ENCODE measurements at regions not wholly inside any gene's neighbourhood (a gene's known extent, or its start where the extent isn't known, plus 50 kb on each side); places are given as distances from the start of the nearest gene placed in this dataset.

- H3K27ac ChIP-seq = no peak overlapping the region
- TF ChIP-seq CTCF (conservative IDR thresholded peaks at IDR 0.05) (no peak), ZFX (IDR thresholded peaks at IDR 0.05) (no peak)
These were observed 365.1 kb upstream of the NUDT12 start for GRCh38 chr5:103927739-103928138.

DNA sequence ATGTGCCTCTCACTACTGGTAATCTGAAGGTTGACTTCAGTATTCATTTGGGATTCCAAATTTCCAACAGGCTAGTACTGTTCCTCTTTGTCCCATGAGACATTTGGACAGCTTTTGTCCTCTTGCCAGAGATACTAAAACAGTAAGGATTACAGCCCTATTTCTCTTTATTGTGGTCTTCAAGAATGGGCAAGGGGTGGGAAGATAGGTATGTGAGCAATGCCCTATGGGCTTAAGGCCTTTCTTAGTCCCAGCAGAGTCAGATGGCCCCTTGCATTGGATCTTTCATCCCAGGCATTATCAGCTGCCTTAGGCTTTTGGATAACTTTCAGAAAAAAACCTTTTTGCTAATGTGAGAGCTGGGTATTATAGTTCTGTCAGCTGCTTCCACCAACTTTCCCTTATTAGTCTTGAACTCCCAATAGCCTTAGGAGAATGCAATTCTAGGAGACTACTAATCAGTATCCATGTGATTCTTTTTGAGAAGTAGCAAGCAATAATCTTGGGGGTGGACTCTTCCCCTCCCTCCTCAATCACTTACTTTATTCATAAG is 361.1 kb upstream of the NUDT12 start:
- TF ChIP-seq ZFX (IDR thresholded peaks at IDR 0.05) (no peak), CTCF (conservative IDR thresholded peaks at IDR 0.05) (no peak)
- no peak overlapping the region for H3K27ac ChIP-seq

- TF ChIP-seq ZFX (IDR thresholded peaks at IDR 0.05) (no peak), CTCF (conservative IDR thresholded peaks at IDR 0.05) (no peak)
These were observed 356.9 kb upstream of the NUDT12 start for GRCh38 chr5:103919506-103919905.

DNA sequence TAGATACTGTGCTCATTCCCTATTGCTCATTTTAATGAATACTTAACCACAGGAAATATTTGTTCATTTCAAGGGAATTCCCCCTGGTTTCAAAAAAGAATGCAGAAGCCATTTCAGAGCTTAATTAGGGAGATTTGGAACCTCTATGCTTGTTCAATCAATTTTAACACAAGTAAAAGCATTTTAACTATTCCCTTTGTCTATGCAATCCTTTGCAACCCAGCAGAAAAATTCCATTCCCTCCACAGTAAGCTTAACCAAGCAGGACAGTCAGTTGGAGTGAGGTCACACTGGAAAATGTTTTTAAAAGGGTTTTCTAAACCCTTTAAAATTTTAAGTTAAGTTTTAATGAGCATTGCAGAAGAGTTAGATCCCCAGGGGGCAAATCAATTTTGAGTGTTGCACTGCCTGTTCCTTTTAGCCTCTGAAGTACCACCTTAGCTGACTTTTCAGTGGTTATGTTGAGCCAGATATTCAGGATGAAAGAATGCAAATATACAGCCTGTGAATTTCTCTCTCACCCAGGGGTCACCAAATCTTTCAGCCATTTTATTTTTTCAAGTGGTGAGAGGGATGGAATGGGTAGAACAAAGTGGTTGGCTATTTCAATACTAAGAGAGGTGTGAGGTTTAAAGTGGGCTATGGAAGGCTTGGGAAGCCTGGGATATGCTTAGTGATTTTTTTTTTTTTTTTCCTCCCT is 356.2 kb upstream of the NUDT12 start:
- TF ChIP-seq ZFX (IDR thresholded peaks at IDR 0.05) (no peak), CTCF (conservative IDR thresholded peaks at IDR 0.05) (no peak)
- H3K27ac ChIP-seq = no peak overlapping the region

More at GRCh38 chr5:103919506-103919905, 356.9 kb upstream of the NUDT12 start:
- no peak overlapping the region for H3K27ac ChIP-seq

GRCh38 chr5:103915081-103915480 is 352.5 kb upstream of the NUDT12 start:
- no peak overlapping the region for H3K27ac ChIP-seq
- TF ChIP-seq ZFX (IDR thresholded peaks at IDR 0.05) (no peak), CTCF (conservative IDR thresholded peaks at IDR 0.05) (no peak)

DNA sequence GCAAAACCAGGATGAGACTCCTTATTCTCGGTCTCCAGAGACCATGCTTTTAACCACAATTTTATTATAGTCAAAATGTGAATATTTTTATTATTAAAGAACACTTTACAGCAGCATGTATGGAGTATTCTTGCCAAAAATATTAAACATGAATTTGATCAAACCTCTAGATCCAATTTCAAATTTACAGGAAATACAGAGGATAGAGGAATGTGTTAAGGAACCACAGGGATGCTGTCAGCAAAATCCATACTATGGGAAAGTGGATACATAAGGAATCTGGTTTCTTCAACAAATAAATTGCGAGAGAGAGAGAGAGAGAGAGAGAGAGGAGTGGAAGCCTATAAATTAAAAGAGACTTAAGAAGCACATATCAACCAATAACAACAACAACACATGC is 348.2 kb upstream of the NUDT12 start:
- TF ChIP-seq ZFX (IDR thresholded peaks at IDR 0.05) (no peak), CTCF (conservative IDR thresholded peaks at IDR 0.05) (no peak)

DNA sequence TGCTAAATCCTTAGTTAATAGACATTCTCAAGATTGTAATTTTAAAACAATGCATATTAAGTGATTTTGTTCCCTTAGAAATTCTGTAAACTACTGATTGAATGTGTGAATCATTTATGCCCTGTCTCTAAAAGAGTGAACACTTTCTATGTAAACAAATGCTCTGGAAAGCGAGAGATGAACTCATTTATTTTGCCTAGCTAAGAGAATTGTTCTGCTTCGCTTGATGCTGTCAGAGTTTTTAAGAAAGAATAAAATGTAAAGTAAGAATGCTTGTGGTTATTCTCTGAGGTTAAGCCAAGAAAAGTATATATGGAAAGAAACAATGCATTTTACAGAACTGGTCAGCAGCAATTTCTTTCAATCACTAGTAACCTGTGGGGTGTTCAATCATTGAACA is 347.4 kb upstream of the NUDT12 start:
- TF ChIP-seq ZFX (IDR thresholded peaks at IDR 0.05) (no peak), CTCF (conservative IDR thresholded peaks at IDR 0.05) (no peak)
- no peak overlapping the region for H3K27ac ChIP-seq

More for the DNA sequence above, 348.2 kb upstream of the NUDT12 start:
- no peak overlapping the region for H3K27ac ChIP-seq
